A673 (cell line): ENCODE measurements at regions not wholly inside any gene's neighbourhood (a gene's known extent, or its start where the extent isn't known, plus 50 kb on each side); places are given as distances from the start of the nearest gene placed in this dataset.

Experiments used
- BruUV-seq: library from RNA; stranded (reverse); fragments of 400-500 nt; replicated peaks from 2 replicates; lab custom pipeline; 2021; lab: Mats Ljungman, UMichigan
- CTCF ChIA-PET: fragments of 300-600 bp; sonication (Branson Sonifier 250); formaldehyde crosslinking; loops from one replicate; lab custom pipeline; 2022; ENCODE audit warnings: antibody characterized with exemption; lab: Charles Lee
- POLR2A ChIA-PET: fragments of 300-600 bp; sonication (Branson Sonifier 250); formaldehyde crosslinking; loops from one replicate; lab custom pipeline; 2022; ENCODE audit warnings: antibody characterized with exemption; ENCODE audit not compliant: low non-redundant PET; lab: Charles Lee
- DNase-seq: peaks from one replicate; pipeline ENCODE4 v3.0.0-alpha.2; 2015; ENCODE audit warnings: low spot score
- H3K27ac ChIP-seq: fragments of 200-600 bp; sonication (generic); 2 replicates; pipeline ENCODE4 v1.5.1; 2016; ENCODE audit warnings: mixed run types, low read depth, mild to moderate bottlenecking, mixed read lengths, antibody characterized with exemption, low read length; ENCODE audit not compliant: poor library complexity, severe bottlenecking
- H3K27me3 ChIP-seq: fragments of 200-600 bp; sonication (generic); replicated peaks from 2 replicates; pipeline ENCODE4 v1.6.1; 2017; ENCODE audit warnings: mixed run types, low read depth, mild to moderate bottlenecking, mixed read lengths, antibody characterized with exemption, low read length; ENCODE audit not compliant: insufficient read depth, poor library complexity
- H3K36me3 ChIP-seq: fragments of 200-600 bp; sonication (generic); 2 replicates; pipeline ENCODE4 v1.6.1; 2016; ENCODE audit warnings: mixed run types, mild to moderate bottlenecking, mixed read lengths, antibody characterized with exemption, low read length; ENCODE audit not compliant: insufficient read depth, poor library complexity, severe bottlenecking
- H3K4me1 ChIP-seq: fragments of 200-600 bp; sonication (generic); 2 replicates; pipeline ENCODE4 v1.6.1; 2017; ENCODE audit warnings: mixed run types, mild to moderate bottlenecking, mixed read lengths, antibody characterized with exemption, low read length; ENCODE audit not compliant: insufficient read depth, poor library complexity, severe bottlenecking
- H3K4me3 ChIP-seq: fragments of 200-600 bp; sonication (generic); 2 replicates; pipeline ENCODE4 v1.5.1; 2016; ENCODE audit warnings: low read depth, mixed run types, mild to moderate bottlenecking, mixed read lengths, low read length; ENCODE audit not compliant: poor library complexity, severe bottlenecking
- H3K9me3 ChIP-seq: fragments of 200-600 bp; sonication (generic); 2 replicates; pipeline ENCODE4 v1.6.1; 2016; ENCODE audit warnings: mixed run types, low read depth, mild to moderate bottlenecking, mixed read lengths, antibody characterized with exemption, low read length; ENCODE audit not compliant: poor library complexity, severe bottlenecking
- EZH2 ChIP-seq: fragments of 200-600 bp; sonication (generic); IDR thresholded peaks from 2 replicates; pipeline ENCODE4 v1.6.1; 2017; ENCODE audit warnings: borderline replicate concordance, low read depth, mild to moderate bottlenecking, mixed read lengths, antibody characterized with exemption, low read length; ENCODE audit not compliant: poor library complexity, severe bottlenecking
- intact Hi-C: fragments of 100-400 bp; cut with micrococcal nuclease; formaldehyde crosslinking; loops from one replicate; pipeline ENCODE4 v1.10.0; 2022; ENCODE audit not compliant: unreplicated experiment
- TF ChIP-seq, protein P1 (sequence below): fragments of 300-800, 200-600 bp; sonication (generic); conservative IDR thresholded peaks from 2 replicates; pipeline ENCODE4 v1.5.1; 2017; ENCODE audit warnings: low read depth, mild to moderate bottlenecking, antibody characterized with exemption, low read length, moderate library complexity, mixed read lengths

DNA sequence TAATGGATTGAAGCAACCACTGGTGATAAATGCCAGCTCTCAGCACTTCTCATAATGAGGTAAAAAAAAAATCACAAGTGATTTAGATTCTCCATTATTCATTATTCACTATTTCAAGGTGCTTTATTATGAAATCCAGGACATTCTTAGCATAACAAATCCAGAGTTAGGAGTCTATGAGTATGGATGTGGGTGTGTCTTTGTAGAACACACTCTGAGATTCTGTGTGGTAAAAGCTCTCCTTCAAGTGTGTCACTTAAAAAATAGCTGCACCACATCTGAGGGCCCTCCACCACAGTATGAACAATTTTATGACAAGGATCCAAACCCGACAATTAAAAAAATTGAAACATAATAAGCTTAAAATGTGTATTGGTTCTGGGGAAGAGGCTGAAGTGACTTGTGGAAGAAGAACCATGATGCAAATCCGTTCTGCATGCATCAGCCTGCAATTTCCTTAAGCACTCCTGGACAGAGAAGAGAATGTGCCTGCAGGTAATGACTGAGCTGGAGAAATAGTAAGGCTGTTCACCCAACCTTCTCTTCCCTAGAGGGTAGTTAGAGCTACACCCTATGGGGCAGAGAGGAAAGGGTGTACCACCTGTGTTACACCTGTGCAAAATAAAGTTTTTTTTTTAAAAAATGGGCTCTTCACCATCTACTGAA is 488.5 kb upstream of the MGAT4C start:
- H3K9me3 ChIP-seq: no peaks in the 10 kb centered on the region
- no peak for DNase-seq
- no peaks in the 10 kb centered on the region for H3K36me3 ChIP-seq
- no TSS peak for BruUV-seq
- no peak overlapping the region for H3K27ac ChIP-seq
- H3K4me3 ChIP-seq: no peak overlapping the region
- ChIA-PET CTCF (no interaction called here), POLR2A (no interaction called here)
- H3K4me1 ChIP-seq: no peaks in the 10 kb centered on the region
- TF ChIP-seq, protein P1, sequence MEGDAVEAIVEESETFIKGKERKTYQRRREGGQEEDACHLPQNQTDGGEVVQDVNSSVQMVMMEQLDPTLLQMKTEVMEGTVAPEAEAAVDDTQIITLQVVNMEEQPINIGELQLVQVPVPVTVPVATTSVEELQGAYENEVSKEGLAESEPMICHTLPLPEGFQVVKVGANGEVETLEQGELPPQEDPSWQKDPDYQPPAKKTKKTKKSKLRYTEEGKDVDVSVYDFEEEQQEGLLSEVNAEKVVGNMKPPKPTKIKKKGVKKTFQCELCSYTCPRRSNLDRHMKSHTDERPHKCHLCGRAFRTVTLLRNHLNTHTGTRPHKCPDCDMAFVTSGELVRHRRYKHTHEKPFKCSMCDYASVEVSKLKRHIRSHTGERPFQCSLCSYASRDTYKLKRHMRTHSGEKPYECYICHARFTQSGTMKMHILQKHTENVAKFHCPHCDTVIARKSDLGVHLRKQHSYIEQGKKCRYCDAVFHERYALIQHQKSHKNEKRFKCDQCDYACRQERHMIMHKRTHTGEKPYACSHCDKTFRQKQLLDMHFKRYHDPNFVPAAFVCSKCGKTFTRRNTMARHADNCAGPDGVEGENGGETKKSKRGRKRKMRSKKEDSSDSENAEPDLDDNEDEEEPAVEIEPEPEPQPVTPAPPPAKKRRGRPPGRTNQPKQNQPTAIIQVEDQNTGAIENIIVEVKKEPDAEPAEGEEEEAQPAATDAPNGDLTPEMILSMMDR: no peak
- no peak for TF ChIP-seq EZH2
- intact Hi-C loops: no loop called here
- no peaks in the 10 kb centered on the region for H3K27me3 ChIP-seq

DNA sequence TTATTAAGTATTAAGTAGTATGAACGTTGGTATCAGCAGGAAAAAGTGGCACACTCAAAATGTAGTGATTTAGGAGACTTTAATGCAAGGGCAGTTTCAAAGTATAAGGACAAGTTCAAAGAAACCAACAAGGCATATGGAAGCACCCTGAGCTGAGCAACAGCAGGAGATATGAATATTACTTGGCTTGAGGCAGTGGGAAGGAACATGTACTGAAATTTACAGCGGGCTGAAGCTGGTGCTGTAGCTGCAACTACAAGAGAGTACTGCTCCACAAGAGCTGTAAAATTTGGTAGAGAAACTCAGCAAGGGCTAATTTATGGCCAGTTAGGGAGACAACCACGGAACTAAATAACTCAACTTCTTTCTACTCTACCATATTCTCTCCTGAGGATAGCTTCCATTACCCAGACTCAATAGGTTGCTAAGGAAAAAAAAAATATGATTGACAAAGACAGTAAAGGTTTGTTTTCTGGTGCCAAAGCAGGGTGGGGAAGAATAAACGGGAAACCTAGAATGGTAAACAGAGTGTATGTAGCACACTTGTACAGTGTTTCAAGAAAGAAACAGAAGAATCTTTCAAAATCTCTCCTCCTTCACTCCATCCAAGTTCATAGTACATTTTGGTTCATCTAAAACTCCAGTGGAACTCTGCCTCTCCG is 487.8 kb upstream of the MGAT4C start:
- H3K4me3 ChIP-seq: no peak overlapping the region
- ChIA-PET POLR2A (no interaction called here), CTCF (no interaction called here)
- intact Hi-C loops: loop anchor here (1.0 kb wide), 1 partner anchor 32 kb away; no protein-coding TSS in a partner anchor
- H3K27me3 ChIP-seq: no peaks in the 10 kb centered on the region
- no peaks in the 10 kb centered on the region for H3K9me3 ChIP-seq
- H3K36me3 ChIP-seq: no peaks in the 10 kb centered on the region
- BruUV-seq: no TSS peak
- H3K4me1 ChIP-seq: no peaks in the 10 kb centered on the region
- no peak for TF ChIP-seq EZH2
- TF ChIP-seq, protein P1: no peak
- DNase-seq: no peak
- H3K27ac ChIP-seq: no peak overlapping the region

DNA sequence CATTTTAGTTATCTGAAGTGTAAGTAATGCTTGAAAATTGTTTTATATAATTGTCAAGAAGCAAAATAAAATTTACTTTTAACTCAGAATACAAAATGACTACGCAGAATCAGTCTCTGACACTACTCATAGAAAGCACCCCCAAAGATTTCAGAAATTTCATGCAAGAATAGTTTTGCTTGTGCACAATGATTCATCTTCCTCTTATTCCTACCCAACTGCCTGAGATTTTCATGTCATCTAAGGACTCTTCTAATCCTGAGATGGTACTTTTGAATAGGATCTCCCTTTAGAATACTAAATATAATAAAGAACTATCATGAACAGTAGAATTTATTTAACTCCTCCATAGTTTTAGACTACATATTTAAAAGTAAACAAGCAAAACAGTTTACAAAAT is 485.3 kb upstream of the MGAT4C start:
- no TSS peak for BruUV-seq
- intact Hi-C loops: no loop called here
- ChIA-PET POLR2A (no interaction called here), CTCF (no interaction called here)
- Histone ChIP-seq H3K4me1 (no peaks in the 10 kb centered on the region), H3K4me3 (no peak overlapping the region), H3K27ac (no peak overlapping the region), H3K27me3 (no peaks in the 10 kb centered on the region), H3K9me3 (no peaks in the 10 kb centered on the region), H3K36me3 (no peaks in the 10 kb centered on the region)
- TF ChIP-seq, protein P1: no peak
- no peak for TF ChIP-seq EZH2
- DNase-seq: no peak
